Trophoblast cell (in vitro differentiated cells and primary cell): ENCODE measurements at regions not wholly inside any gene's neighbourhood (a gene's known extent, or its start where the extent isn't known, plus 50 kb on each side); places are given as distances from the start of the nearest gene placed in this dataset.

ENCODE experiments used
- DNase-seq, 2 donors: peaks; one replicate each; pipeline ENCODE4 v3.0.0-alpha.2; 2016
- H2AFZ ChIP-seq: 2 replicates; pipeline ENCODE4 v1.6.1; 2013; ENCODE audit warnings: low read length, moderate library complexity, mild to moderate bottlenecking; ENCODE audit not compliant: insufficient read depth, poor library complexity
- H2AK5ac ChIP-seq: 2 replicates; pipeline ENCODE4 v1.6.1; 2013; ENCODE audit warnings: mild to moderate bottlenecking, low read length
- H2BK120ac ChIP-seq: 2 replicates; pipeline ENCODE4 v1.6.1; 2013; ENCODE audit warnings: low read length, mild to moderate bottlenecking, moderate library complexity; ENCODE audit not compliant: insufficient read depth, poor library complexity
- H2BK12ac ChIP-seq: 2 replicates; pipeline ENCODE4 v1.6.1; 2013; ENCODE audit warnings: mild to moderate bottlenecking, low read length, moderate library complexity
- H2BK5ac ChIP-seq: 2 replicates; pipeline ENCODE4 v1.6.1; 2013; ENCODE audit warnings: low read length, low read depth, moderate library complexity, mild to moderate bottlenecking; ENCODE audit not compliant: poor library complexity
- H3K14ac ChIP-seq: 2 replicates; pipeline ENCODE4 v1.6.1; 2013; ENCODE audit warnings: mild to moderate bottlenecking, low read length
- H3K18ac ChIP-seq: 2 replicates; pipeline ENCODE4 v1.6.1; 2013; ENCODE audit warnings: mild to moderate bottlenecking, low read length
- H3K23ac ChIP-seq: 2 replicates; pipeline ENCODE4 v1.6.1; 2013; ENCODE audit warnings: low read length
- H3K27ac ChIP-seq: 2 replicates; pipeline ENCODE4 v1.5.1; 2013; ENCODE audit warnings: low read depth, mild to moderate bottlenecking, inconsistent platforms, low read length, moderate library complexity
- H3K27me3 ChIP-seq: 2 replicates; pipeline ENCODE4 v1.6.1; 2013; ENCODE audit warnings: inconsistent platforms, mild to moderate bottlenecking, low read length, moderate library complexity; ENCODE audit not compliant: insufficient read depth
- H3K36me3 ChIP-seq, 2 experiments: 1 replicate in 1 of 2; 2 replicates in 1 of 2; pipeline ENCODE4 v1.6.1; 2013; ENCODE audit warnings: low read length in 2 of 2, mild to moderate bottlenecking in 2 of 2, moderate library complexity in 1 of 2; ENCODE audit not compliant: insufficient read depth in 2 of 2, control insufficient read depth in 1 of 2
- H3K4ac ChIP-seq: 2 replicates; pipeline ENCODE4 v1.6.1; 2013; ENCODE audit warnings: low read depth, mild to moderate bottlenecking, low read length, moderate library complexity
- H3K4me1 ChIP-seq, 2 experiments: 1 replicate in 1 of 2; 2 replicates in 1 of 2; pipeline ENCODE4 v1.6.1; 2013; ENCODE audit warnings: low read length in 2 of 2, mild to moderate bottlenecking in 2 of 2, moderate library complexity in 1 of 2; ENCODE audit not compliant: insufficient read depth in 2 of 2, control insufficient read depth in 1 of 2
- H3K4me2 ChIP-seq: 2 replicates; pipeline ENCODE4 v1.6.1; 2013; ENCODE audit warnings: inconsistent platforms, mild to moderate bottlenecking, low read length, moderate library complexity
- H3K4me3 ChIP-seq: 2 replicates; pipeline ENCODE4 v1.5.1; 2013; ENCODE audit warnings: mild to moderate bottlenecking, low read depth, low read length, inconsistent platforms
- H3K79me1 ChIP-seq: one replicate; pipeline ENCODE4 v1.6.1; 2013; ENCODE audit warnings: low read length
- H3K79me2 ChIP-seq: 2 replicates; pipeline ENCODE4 v1.6.1; 2013; ENCODE audit warnings: low read length, mild to moderate bottlenecking; ENCODE audit not compliant: control insufficient read depth, insufficient read depth, poor library complexity
- H3K9ac ChIP-seq: 2 replicates; pipeline ENCODE4 v1.6.1; 2013; ENCODE audit warnings: mild to moderate bottlenecking, low read length
- H3K9me3 ChIP-seq: 2 replicates; pipeline ENCODE4 v1.6.1; 2013; ENCODE audit warnings: low read depth, mild to moderate bottlenecking, control low read depth, inconsistent platforms, low read length; ENCODE audit not compliant: insufficient read depth
- H4K12ac ChIP-seq: 2 replicates; pipeline ENCODE4 v1.6.1; 2013; ENCODE audit warnings: low read depth, mild to moderate bottlenecking, low read length, moderate library complexity
- H4K8ac ChIP-seq: 2 replicates; pipeline ENCODE4 v1.6.1; 2013; ENCODE audit warnings: low read depth, mild to moderate bottlenecking, low read length, moderate library complexity
- H4K91ac ChIP-seq: one replicate; pipeline ENCODE4 v1.6.1; 2013; ENCODE audit warnings: low read depth, mild to moderate bottlenecking, low read length, moderate library complexity
- WGBS: extraction: QIAGEN DNeasy Blood & Tissue Kit; methylation state at CpG from one replicate; pipeline ENCODE4 v1.1.7; 2013; ENCODE audit warnings: missing lambda C conversion rate; ENCODE audit not compliant: insufficient read length, insufficient coverage; ENCODE audit errors: extremely low coverage; 5-methylcytosine and 5-hydroxymethylcytosine counted together

- Histone ChIP-seq H3K9ac (no peak overlapping the region), H3K27ac (no peak overlapping the region), H3K14ac (no peak overlapping the region), H3K36me3 (no peaks in the 10 kb centered on the region), H3K79me2 (no peaks in the 10 kb centered on the region), H3K4ac (no peak overlapping the region), H3K9me3 (no peaks in the 10 kb centered on the region), H2BK120ac (no peak overlapping the region), H3K27me3 (no peaks in the 10 kb centered on the region), H2AK5ac (no peak overlapping the region), H2BK12ac (no peak overlapping the region), H4K91ac (no peak overlapping the region), H3K23ac (no peak overlapping the region), H3K4me1 (peaks cover 0 to 3% of the 10 kb centered on the region in 2 experiments), H4K12ac (no peak overlapping the region), H3K79me1 (peaks cover 1% of the 10 kb centered on the region), H3K4me3 (no peak overlapping the region), H2AFZ (no peak overlapping the region), H3K4me2 (no peak overlapping the region), H4K8ac (no peak overlapping the region), H2BK5ac (no peak overlapping the region), H3K18ac (no peak overlapping the region)
- WGBS: no CpG with 5 or more reads among the region's 1 CpG
- peak; percentile 68 to 70 for DNase-seq
These were observed 1025.0 kb upstream of the GJE1 start for GRCh38 chr6:141107591-141108160.

DNA sequence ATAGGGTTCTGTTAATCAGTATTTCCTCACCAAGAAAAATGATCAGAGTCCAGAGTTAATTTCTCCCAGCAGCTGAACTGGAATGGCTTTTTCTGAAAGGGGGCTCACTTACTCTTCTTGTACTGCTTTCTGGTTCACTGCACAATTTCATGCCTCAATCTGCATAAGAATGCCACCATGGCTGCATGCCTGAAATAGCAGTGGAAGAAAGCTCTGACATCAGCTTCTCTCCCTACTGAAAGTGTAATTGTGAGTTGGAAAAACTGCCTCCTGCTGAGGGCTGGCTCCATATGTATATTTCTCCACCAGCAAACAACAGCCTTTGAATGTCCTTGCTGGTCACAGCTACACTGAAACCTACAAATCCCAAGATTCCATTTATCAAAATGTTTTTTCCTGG, 1027.2 kb upstream of the GJE1 start:
- Histone ChIP-seq H2BK12ac (no peak overlapping the region), H3K4me2 (no peak overlapping the region), H4K91ac (no peak overlapping the region), H3K4ac (no peak overlapping the region), H3K9me3 (no peaks in the 10 kb centered on the region), H3K9ac (no peak overlapping the region), H3K18ac (no peak overlapping the region), H3K4me3 (no peak overlapping the region), H3K27me3 (no peaks in the 10 kb centered on the region), H2BK120ac (no peak overlapping the region), H3K23ac (no peak overlapping the region), H3K14ac (no peak overlapping the region), H4K12ac (no peak overlapping the region), H3K79me1 (peaks cover 1% of the 10 kb centered on the region), H3K27ac (peak overlapping the region; percentile 89), H3K36me3 (no peaks in the 10 kb centered on the region), H2AFZ (no peak overlapping the region), H4K8ac (no peak overlapping the region), H2AK5ac (no peak overlapping the region), H2BK5ac (no peak overlapping the region), H3K79me2 (no peaks in the 10 kb centered on the region), H3K4me1 (peaks cover 0 to under 1% of the 10 kb centered on the region in 2 experiments)
- peak; percentile 25 to 73 for DNase-seq

DNA sequence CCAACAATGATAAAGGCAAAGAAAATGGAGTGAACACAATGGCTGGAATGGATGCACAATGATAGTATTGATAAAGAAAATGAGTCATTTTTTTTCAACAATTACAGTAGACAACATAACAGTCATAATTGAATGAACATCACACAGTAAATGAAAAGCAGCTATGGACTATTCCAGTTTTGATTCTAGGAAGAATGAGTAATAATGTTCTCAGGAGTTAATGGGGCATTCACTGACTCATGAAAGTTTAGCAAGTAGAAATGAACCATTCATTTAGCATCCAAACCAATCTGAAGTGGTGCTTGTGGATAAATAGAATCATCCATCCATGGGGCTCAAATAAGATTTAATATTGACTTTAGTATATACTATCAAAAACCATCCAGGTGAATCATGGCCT, 1029.5 kb upstream of the GJE1 start:
- Histone ChIP-seq H4K8ac (no peak overlapping the region), H2BK120ac (no peak overlapping the region), H4K91ac (no peak overlapping the region), H3K14ac (no peak overlapping the region), H3K27ac (no peak overlapping the region), H3K36me3 (no peaks in the 10 kb centered on the region), H2BK12ac (no peak overlapping the region), H3K4ac (no peak overlapping the region), H3K4me2 (no peak overlapping the region), H2AK5ac (no peak overlapping the region), H2AFZ (no peak overlapping the region), H3K23ac (no peak overlapping the region), H2BK5ac (no peak overlapping the region), H3K79me1 (peaks cover 1% of the 10 kb centered on the region), H3K4me1 (no peaks in the 10 kb centered on the region), H3K9me3 (no peaks in the 10 kb centered on the region), H3K9ac (no peak overlapping the region), H4K12ac (no peak overlapping the region), H3K4me3 (no peak overlapping the region), H3K79me2 (no peaks in the 10 kb centered on the region), H3K18ac (no peak overlapping the region), H3K27me3 (no peaks in the 10 kb centered on the region)
- no peak for DNase-seq

- no peak overlapping the region for H3K4me3 ChIP-seq
- H3K9me3 ChIP-seq: no peaks in the 10 kb centered on the region
- H3K36me3 ChIP-seq: no peaks in the 10 kb centered on the region
- no peak overlapping the region for H3K4me2 ChIP-seq
- no peak overlapping the region for H4K91ac ChIP-seq
- peak in 1 of 2 donors; percentile 35 for DNase-seq
- H3K23ac ChIP-seq: no peak overlapping the region
- no peak overlapping the region for H4K12ac ChIP-seq
- WGBS: no CpG with 5 or more reads among the region's 1 CpG
- no peak overlapping the region for H2AK5ac ChIP-seq
- no peak overlapping the region for H2AFZ ChIP-seq
- no peak overlapping the region for H2BK120ac ChIP-seq
- no peak overlapping the region for H2BK5ac ChIP-seq
- H3K4ac ChIP-seq: no peak overlapping the region
- no peaks in the 10 kb centered on the region for H3K4me1 ChIP-seq
- H3K9ac ChIP-seq: no peak overlapping the region
- no peak overlapping the region for H3K27ac ChIP-seq
- no peaks in the 10 kb centered on the region for H3K27me3 ChIP-seq
- H2BK12ac ChIP-seq: no peak overlapping the region
- H3K79me2 ChIP-seq: no peaks in the 10 kb centered on the region
- H4K8ac ChIP-seq: no peak overlapping the region
- H3K14ac ChIP-seq: no peak overlapping the region
- no peak overlapping the region for H3K18ac ChIP-seq
- H3K79me1 ChIP-seq: no peaks in the 10 kb centered on the region
These were observed 1035.3 kb upstream of the GJE1 start for GRCh38 chr6:141097471-141097870.
